Activated T-helper 1 cell treated with anti-CD3 and anti-CD28 coated beads, Interleukin-12 subunit alpha, Interleukin-12 subunit beta, Interleukin-2, Interleukin-4 antibody, amounts not matched to agents 30 ng/mL and 10 ng/mL and 1 ng/mL, durations not matched to agents 14 hours and 24 hours and 36 hours (primary cell): ENCODE measurements at regions not wholly inside any gene's neighbourhood (a gene's known extent, or its start where the extent isn't known, plus 50 kb on each side); places are given as distances from the start of the nearest gene placed in this dataset.
"Not testable (repeated sequence)": the region's sequence is repeated elsewhere in the genome, so short reads cannot be mapped to it uniquely, and the experiment has no call there.

ENCODE experiments used
- DNase-seq: peaks from one replicate; pipeline ENCODE4 v3.0.0; 2021; ENCODE audit warnings: low spot score
- H3K27ac Mint-ChIP-seq: one replicate; pipeline ENCODE4 v1.8.0; 2021; ENCODE audit warnings: mild to moderate bottlenecking, mixed read lengths
- H3K27me3 Mint-ChIP-seq: one replicate; pipeline ENCODE4 v1.8.0; 2022; ENCODE audit warnings: mild to moderate bottlenecking, moderate library complexity, mixed read lengths; ENCODE audit not compliant: insufficient read depth
- H3K36me3 Mint-ChIP-seq: one replicate; pipeline ENCODE4 v1.8.0; 2021; ENCODE audit warnings: low read depth, mixed read lengths
- H3K4me1 Mint-ChIP-seq: one replicate; pipeline ENCODE4 v1.8.0; 2021; ENCODE audit warnings: low read depth, mixed read lengths
- H3K4me3 Mint-ChIP-seq: one replicate; pipeline ENCODE4 v1.8.0; 2021; ENCODE audit warnings: mild to moderate bottlenecking, moderate library complexity, mixed read lengths
- H3K9me3 Mint-ChIP-seq: one replicate; pipeline ENCODE4 v1.8.0; 2021; ENCODE audit warnings: mixed read lengths
- intact Hi-C: fragments of 100-400 bp; cut with micrococcal nuclease; formaldehyde crosslinking; loops from one replicate; pipeline ENCODE4 v1.15.1; 2024

DNA sequence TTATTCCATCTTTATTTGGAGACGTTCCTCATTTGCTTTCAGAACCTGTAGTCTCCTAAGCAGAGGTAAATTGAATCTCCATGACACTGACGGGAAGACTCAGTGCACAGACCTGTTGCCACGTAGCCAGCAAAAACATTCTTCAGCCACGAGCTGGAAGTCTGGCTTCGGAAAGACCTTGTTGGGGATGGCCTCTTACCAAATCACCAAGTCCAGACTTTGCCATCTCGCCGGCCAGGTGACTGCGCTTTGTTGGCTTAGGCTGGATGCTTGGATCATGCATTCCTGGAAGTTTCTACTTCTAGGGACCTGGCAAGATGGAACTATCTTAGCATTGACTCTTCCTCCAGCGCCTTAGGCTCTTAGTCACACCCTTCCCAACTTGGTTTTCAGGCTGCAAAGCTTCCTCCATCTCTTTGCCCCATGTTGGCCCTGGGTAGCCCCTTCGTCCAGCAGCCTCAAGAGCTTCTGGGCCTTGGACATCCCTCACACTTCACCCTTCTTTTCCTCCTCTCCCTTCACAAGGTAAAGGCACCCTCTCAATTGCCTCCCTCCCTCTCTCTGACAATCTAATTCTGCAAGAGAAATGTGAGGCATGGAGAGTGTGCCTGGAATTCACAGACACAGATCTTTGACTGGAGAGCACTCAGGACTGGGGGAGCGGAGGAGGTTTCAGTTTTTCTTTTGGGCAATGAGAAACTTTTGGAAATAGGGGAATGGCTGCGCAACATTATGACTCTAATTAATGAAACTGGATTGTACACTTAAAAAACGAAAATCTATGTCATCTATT, 451.9 kb upstream of the MKI67 start:
- no peaks in the 10 kb centered on the region for H3K9me3 Mint-ChIP-seq
- H3K36me3 Mint-ChIP-seq = no peaks in the 10 kb centered on the region
- H3K27me3 Mint-ChIP-seq = no peaks in the 10 kb centered on the region
- H3K27ac Mint-ChIP-seq = no peak overlapping the region
- no peak for DNase-seq
- intact Hi-C loops = no loop called here
- H3K4me3 Mint-ChIP-seq = no peak overlapping the region
- no peaks in the 10 kb centered on the region for H3K4me1 Mint-ChIP-seq

DNA sequence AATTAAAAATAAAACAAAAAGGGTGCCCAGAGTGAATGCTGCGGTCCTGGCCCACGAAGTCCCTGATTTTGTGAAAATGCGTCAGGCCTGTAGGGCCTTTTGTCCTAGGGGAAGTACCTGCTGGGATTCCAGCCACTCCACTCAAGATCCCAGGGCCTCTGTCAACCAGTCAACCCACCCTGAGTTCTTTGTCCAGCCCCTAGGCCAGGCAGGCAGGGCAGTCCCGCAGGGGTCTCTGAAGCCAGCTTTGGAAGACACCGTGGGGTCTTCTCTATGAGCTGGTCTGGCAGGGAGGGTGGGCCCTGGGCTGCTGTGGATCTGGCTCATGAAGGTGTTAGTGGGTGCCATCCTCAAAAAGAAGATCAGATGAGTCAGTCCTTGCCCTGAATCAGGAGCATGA, 452.5 kb upstream of the MKI67 start:
- no peaks in the 10 kb centered on the region for H3K4me1 Mint-ChIP-seq

DNA sequence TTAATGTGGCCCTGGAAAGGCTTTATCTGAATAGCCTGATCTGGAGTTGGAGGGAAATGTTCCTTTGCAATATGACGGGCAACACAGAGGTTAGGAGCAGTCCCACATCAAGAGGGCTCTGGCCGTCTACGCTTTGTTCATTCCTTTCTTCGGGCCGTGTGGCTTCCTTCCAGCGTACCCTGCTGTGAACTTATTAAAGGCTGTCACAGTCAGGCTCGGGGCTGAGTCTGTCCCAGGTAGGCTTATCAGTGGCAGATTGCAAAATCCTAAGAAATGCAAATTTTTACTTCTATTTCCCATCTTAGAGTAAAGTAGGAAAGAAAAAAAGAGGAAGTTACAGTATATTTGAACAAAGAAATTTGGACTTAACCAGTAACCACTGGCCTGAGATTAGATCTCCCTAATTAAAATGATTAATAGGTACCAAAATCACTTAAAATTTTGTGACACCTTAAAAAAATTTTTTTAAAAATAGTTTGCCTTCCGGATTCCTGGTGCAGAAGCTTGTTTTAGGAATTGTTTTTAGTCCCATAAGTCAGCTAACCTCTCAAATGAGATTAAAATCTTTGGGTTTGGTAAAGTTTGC, 453.1 kb upstream of the MKI67 start:
- no peaks in the 10 kb centered on the region for H3K4me1 Mint-ChIP-seq
- intact Hi-C loops = no loop called here
- no peaks in the 10 kb centered on the region for H3K27me3 Mint-ChIP-seq
- no peak for DNase-seq
- no peaks in the 10 kb centered on the region for H3K9me3 Mint-ChIP-seq
- H3K27ac Mint-ChIP-seq = no peak overlapping the region
- H3K36me3 Mint-ChIP-seq = no peaks in the 10 kb centered on the region
- H3K4me3 Mint-ChIP-seq = no peak overlapping the region

More for the DNA sequence above, 452.5 kb upstream of the MKI67 start:
- Mint-ChIP-seq H3K4me3 (no peak overlapping the region), H3K27me3 (no peaks in the 10 kb centered on the region), H3K36me3 (no peaks in the 10 kb centered on the region), H3K27ac (no peak overlapping the region), H3K9me3 (no peaks in the 10 kb centered on the region)
- DNase-seq = no peak
- intact Hi-C loops = no loop called here

DNA sequence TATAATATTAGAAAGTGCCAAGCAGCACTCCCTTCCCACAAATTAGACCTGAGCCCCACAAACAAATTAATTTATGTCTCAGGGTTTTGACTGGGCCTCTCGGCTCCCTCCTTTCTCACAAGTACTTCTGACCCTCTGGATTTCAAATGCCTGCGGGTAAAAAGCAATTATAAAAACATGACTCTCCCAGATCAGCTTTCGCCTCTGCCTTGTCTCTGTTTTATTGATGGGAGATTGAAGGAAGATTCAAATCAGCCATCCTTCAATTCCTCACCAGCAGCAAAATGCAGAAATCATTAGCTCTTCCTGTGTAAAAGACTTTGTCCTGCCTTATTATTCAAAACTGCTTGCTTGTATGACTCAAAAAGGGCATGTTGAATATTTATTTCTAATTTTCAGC, 453.7 kb upstream of the MKI67 start:
- H3K27ac Mint-ChIP-seq = no peak overlapping the region
- DNase-seq = no peak
- H3K27me3 Mint-ChIP-seq = no peaks in the 10 kb centered on the region
- no peaks in the 10 kb centered on the region for H3K4me1 Mint-ChIP-seq
- no peaks in the 10 kb centered on the region for H3K36me3 Mint-ChIP-seq
- H3K4me3 Mint-ChIP-seq = no peak overlapping the region
- no peaks in the 10 kb centered on the region for H3K9me3 Mint-ChIP-seq
- intact Hi-C loops = no loop called here

DNA sequence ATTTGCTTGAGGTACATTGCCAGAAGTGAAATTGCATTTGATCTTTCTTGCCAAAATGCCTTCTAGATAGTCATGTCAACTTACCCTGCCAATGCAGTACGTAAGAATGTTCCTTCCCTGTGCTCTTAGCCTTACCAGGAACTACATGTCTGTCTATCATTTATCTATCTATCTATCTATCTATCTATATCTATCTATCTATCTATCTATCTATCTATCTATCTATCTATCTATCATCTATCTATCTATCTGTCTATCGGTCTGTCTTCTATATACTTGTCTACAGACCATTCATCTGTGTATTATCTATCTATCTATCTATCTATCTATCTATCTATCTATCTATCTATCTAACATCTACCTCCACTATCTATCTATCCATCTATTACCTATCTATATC, 456.9 kb upstream of the MKI67 start:
- intact Hi-C loops, H3K27ac Mint-ChIP-seq, H3K4me1 Mint-ChIP-seq, H3K27me3 Mint-ChIP-seq, H3K9me3 Mint-ChIP-seq, DNase-seq, H3K4me3 Mint-ChIP-seq, H3K36me3 Mint-ChIP-seq: not testable (repeated sequence)

DNA sequence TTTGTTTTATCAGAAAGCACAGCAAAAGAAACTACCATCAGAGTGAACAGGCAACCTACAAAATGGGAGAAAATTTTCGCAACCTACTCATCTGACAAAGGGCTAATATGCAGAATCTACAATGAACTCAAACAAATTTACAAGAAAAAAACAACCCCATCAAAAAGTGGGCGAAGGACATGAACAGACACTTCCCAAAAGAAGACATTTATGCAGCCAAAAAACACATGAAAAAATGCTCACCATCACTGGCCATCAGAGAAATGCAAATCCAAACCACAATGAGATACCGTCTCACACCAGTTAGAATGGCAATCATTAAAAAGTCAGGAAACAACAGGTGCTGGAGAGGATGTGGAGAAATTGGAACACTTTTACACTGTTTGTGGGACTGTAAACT, 460.4 kb upstream of the MKI67 start:
- H3K36me3 Mint-ChIP-seq, H3K9me3 Mint-ChIP-seq, H3K27me3 Mint-ChIP-seq, DNase-seq, H3K4me3 Mint-ChIP-seq, intact Hi-C loops, H3K27ac Mint-ChIP-seq, H3K4me1 Mint-ChIP-seq: not testable (repeated sequence)

DNA sequence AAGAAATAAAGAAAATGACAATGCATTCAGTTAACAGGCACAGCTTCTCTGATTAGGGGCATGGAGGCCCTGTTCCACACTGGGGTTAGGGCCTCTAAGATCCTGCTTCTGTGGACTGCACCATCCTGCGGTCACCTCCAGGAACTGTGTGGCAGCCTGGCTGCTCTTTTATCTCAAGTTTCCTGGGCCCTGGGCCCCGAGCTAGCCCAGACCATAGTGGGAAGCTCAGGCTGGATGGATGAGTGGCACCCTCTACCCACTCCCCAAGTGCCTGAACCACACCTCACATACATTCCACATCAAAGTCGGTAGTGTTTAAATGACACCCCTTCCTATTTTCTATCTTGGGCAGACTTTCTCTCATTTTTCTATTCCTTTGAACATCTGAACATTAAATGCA, 461.5 kb upstream of the MKI67 start:
- Mint-ChIP-seq H3K27me3 (no peaks in the 10 kb centered on the region), H3K4me3 (no peak overlapping the region), H3K4me1 (no peaks in the 10 kb centered on the region), H3K27ac (no peak overlapping the region), H3K9me3 (no peaks in the 10 kb centered on the region), H3K36me3 (no peaks in the 10 kb centered on the region)
- intact Hi-C loops = no loop called here
- no peak for DNase-seq

DNA sequence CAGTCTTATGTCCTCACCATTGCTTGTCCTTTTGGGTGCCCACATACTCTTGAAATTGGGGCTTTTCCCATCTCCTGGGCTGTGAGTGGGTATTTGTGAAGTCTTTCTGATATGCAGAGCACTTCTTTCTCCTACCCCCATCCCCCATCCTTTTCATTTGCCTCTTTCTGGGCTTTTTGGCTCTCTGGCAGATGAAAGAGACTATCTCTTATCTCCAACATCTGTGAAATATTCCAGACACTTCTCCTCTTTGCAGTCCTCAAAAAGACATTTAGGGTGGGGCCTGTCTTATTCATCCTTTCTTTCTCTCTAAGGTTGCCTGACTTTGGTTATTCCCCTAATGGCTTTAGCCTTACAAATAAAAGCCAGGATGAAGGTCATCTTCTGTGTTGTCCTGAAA, 462.2 kb upstream of the MKI67 start:
- Mint-ChIP-seq H3K27me3 (no peaks in the 10 kb centered on the region), H3K4me3 (no peak overlapping the region), H3K27ac (no peak overlapping the region), H3K9me3 (no peaks in the 10 kb centered on the region), H3K4me1 (no peaks in the 10 kb centered on the region), H3K36me3 (no peaks in the 10 kb centered on the region)
- intact Hi-C loops = no loop called here
- no peak for DNase-seq

DNA sequence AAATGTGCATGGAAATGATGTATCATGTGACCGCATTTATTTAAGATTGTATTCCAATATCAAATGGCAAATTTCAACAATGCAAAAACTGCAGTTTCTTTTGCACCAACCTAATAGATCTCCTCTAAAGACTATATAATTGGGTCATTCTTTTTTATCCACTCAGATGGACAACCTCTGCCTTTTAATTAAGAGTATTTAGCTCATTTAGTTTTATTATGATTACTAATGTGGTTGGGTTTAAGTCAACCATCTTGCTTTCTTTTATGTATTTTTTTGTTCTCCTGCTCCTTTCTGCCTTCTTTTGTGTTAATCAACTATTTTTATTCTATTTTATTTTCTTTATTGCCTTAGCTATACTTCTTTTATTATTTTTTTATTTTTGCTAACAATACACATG, 468.5 kb upstream of the MKI67 start:
- intact Hi-C loops = no loop called here
- Mint-ChIP-seq H3K4me3 (no peak overlapping the region), H3K36me3 (no peaks in the 10 kb centered on the region), H3K27ac (no peak overlapping the region), H3K9me3 (no peaks in the 10 kb centered on the region), H3K4me1 (no peaks in the 10 kb centered on the region), H3K27me3 (no peaks in the 10 kb centered on the region)
- no peak for DNase-seq

DNA sequence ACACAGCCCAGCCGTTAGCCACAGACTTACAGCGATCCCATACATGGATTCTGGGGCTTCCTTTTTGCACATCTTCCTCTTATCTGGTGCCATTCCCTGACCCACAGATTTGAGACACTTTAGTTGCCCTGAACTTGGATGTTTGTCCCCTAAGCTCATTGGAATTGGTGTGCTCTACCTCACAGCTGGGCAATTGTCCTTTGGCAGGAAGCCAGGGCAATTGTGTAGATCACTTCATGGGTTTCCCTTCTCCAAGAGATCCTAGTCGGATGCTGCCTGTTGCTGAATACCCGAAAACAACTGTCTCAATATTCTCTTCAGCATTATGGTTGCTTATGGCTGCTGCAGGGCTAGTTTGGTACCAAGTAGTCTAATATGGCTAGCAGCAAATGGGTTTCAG, 470.7 kb upstream of the MKI67 start:
- no peak overlapping the region for H3K27ac Mint-ChIP-seq
- no peaks in the 10 kb centered on the region for H3K9me3 Mint-ChIP-seq
- DNase-seq = no peak
- H3K4me3 Mint-ChIP-seq = no peak overlapping the region
- H3K4me1 Mint-ChIP-seq = no peaks in the 10 kb centered on the region
- H3K36me3 Mint-ChIP-seq = no peaks in the 10 kb centered on the region
- intact Hi-C loops = no loop called here
- H3K27me3 Mint-ChIP-seq = no peaks in the 10 kb centered on the region

DNA sequence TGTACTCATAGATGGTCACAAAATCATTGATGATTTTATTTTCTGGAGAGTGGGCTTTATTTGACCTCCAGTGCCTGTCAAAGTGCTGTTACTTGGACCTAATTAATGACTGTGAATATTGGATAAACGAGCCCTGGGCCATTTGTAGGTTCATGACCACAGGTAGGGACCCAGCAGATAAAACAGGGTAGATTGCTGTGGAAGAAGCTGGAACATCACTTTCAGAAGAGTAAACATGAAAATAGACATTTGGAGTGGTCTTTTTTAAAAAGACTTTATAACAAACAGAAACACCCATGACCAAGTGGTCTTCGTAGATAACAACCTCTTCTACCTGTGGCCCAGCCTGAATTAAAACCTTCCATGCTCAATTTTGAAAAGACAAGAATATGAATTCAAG, 472.8 kb upstream of the MKI67 start:
- no peak overlapping the region for H3K27ac Mint-ChIP-seq
- H3K4me1 Mint-ChIP-seq = no peaks in the 10 kb centered on the region
- intact Hi-C loops = no loop called here
- H3K4me3 Mint-ChIP-seq = no peak overlapping the region
- H3K27me3 Mint-ChIP-seq = no peaks in the 10 kb centered on the region
- no peaks in the 10 kb centered on the region for H3K9me3 Mint-ChIP-seq
- no peak for DNase-seq
- H3K36me3 Mint-ChIP-seq = no peaks in the 10 kb centered on the region

DNA sequence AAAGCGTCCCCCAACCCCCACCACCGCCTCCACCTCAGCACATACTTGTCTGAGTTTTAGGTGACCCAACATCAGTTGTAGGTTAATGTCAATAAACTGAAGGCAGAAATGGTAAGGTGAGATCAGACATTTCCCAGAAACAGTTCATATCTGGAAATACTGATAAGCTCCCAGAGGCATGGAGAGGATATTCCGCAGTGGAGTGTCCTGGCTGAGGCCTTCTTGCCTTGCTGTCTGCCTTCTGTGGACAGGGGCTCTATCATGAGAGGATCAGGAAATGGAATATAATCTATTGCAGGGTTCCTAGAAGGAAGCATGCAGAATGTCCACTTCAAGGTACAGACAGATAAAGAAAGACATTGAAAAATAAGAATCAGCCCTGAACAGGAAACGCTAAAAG, 473.3 kb upstream of the MKI67 start:
- Mint-ChIP-seq H3K36me3 (no peaks in the 10 kb centered on the region), H3K9me3 (no peaks in the 10 kb centered on the region), H3K4me3 (no peak overlapping the region), H3K27me3 (no peaks in the 10 kb centered on the region), H3K27ac (no peak overlapping the region), H3K4me1 (no peaks in the 10 kb centered on the region)
- no peak for DNase-seq
- intact Hi-C loops = no loop called here

DNA sequence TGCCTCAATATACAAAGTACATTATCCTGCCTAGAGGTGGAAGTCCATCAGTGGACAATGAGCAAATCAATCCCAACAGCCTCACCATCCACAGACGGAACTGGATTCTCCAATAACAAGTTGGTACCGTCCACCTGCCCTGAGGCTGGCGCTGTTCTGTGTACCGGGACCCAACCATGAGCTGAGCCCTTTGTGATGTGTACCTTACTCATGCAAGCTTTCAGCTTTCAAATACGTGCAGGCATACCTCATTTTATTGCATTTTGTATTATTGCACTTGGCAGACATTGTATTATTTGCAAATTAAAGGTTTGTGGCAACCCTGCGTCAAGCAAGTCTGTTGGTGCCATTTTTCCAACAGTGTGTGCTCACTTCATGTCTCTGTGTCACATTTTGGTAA, 476.0 kb upstream of the MKI67 start:
- Mint-ChIP-seq H3K36me3 (no peaks in the 10 kb centered on the region), H3K27ac (no peak overlapping the region), H3K4me3 (no peak overlapping the region), H3K4me1 (no peaks in the 10 kb centered on the region), H3K9me3 (no peaks in the 10 kb centered on the region), H3K27me3 (no peaks in the 10 kb centered on the region)
- no peak for DNase-seq
- intact Hi-C loops = no loop called here

DNA sequence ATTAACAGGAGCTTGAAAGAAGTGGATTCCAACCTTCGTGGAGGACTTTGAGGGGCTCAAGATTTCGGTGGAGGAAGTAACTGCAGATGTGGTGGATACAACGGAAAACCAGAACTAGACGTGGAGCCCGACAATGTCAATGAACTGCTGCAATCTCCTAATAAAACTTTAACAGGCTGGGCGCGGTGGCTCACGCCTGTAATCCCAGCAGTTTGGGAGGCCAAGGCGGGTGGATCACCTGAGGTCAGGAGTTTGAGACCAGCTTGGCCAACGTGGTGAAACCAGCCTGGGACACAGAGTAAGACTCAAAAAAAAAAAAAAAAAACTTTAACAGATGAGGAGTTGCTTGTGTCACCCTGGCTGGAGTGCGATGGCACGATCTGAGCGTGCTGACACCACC, 477.8 kb upstream of the MKI67 start:
- Mint-ChIP-seq H3K27me3 (no peaks in the 10 kb centered on the region), H3K4me1 (no peaks in the 10 kb centered on the region), H3K27ac (no peak overlapping the region), H3K4me3 (no peak overlapping the region), H3K9me3 (no peaks in the 10 kb centered on the region), H3K36me3 (no peaks in the 10 kb centered on the region)
- intact Hi-C loops = no loop called here
- no peak for DNase-seq
